Natural killer cell (primary cell): ENCODE measurements at regions not wholly inside any gene's neighbourhood (a gene's known extent, or its start where the extent isn't known, plus 50 kb on each side); places are given as distances from the start of the nearest gene placed in this dataset.
"Not testable (repeated sequence)": the region's sequence is repeated elsewhere in the genome, so short reads cannot be mapped to it uniquely, and the experiment has no call there.

Experiments
- ATAC-seq, 3 donors: fragments of 150-1000 bp in 2 of 3; fragments of 200-7000 bp in 1 of 3; cut with Tn5 transposase; 1 replicate in 1 of 3; 2 replicates in 2 of 3; pipeline ENCODE4 v1.10.0; 2021; ENCODE audit warnings: mild to moderate bottlenecking in 2 of 3, moderate library complexity in 2 of 3
- DNase-seq, 2 donors: peaks; one replicate each; pipeline versions ENCODE4 v3.0.0 to v3.0.0-alpha.2; 2013 to 2021; ENCODE audit warnings: mixed read lengths in 1 of 2
- H3K27ac ChIP-seq: one replicate; pipeline ENCODE4 v1.5.1; 2013; ENCODE audit warnings: mild to moderate bottlenecking, low read length
- H3K27me3 ChIP-seq: one replicate; pipeline ENCODE4 v1.6.1; 2013; ENCODE audit warnings: low read length; ENCODE audit not compliant: control insufficient read depth, insufficient read depth
- H3K36me3 ChIP-seq: one replicate; pipeline ENCODE4 v1.6.1; 2013; ENCODE audit warnings: low read length; ENCODE audit not compliant: control insufficient read depth, insufficient read depth
- H3K4me1 ChIP-seq: one replicate; pipeline ENCODE4 v1.6.1; 2013; ENCODE audit warnings: low read length; ENCODE audit not compliant: control insufficient read depth, insufficient read depth
- H3K4me3 ChIP-seq: one replicate; pipeline ENCODE4 v1.5.1; 2013; ENCODE audit warnings: low read length
- H3K9me3 ChIP-seq: one replicate; pipeline ENCODE4 v1.6.1; 2013; ENCODE audit warnings: low read length; ENCODE audit not compliant: control insufficient read depth, insufficient read depth
- H3K27ac Mint-ChIP-seq, 2 donors: one replicate each; pipeline ENCODE4 v1.8.0; 2022; ENCODE audit warnings: mild to moderate bottlenecking in 2 of 2, mixed read lengths in 2 of 2, moderate library complexity in 1 of 2
- H3K27me3 Mint-ChIP-seq, 2 donors: one replicate each; pipeline ENCODE4 v1.8.0; 2022; ENCODE audit warnings: low read depth in 2 of 2, mixed read lengths in 2 of 2
- H3K36me3 Mint-ChIP-seq: one replicate; pipeline ENCODE4 v1.8.0; 2022; ENCODE audit warnings: mixed read lengths
- H3K4me1 Mint-ChIP-seq, 2 donors: one replicate each; pipeline ENCODE4 v1.8.0; 2022; ENCODE audit warnings: mixed read lengths in 2 of 2
- H3K4me3 Mint-ChIP-seq: one replicate; pipeline ENCODE4 v1.8.0; 2022; ENCODE audit warnings: mild to moderate bottlenecking, moderate library complexity, mixed read lengths
- H3K9me3 Mint-ChIP-seq, 2 donors: one replicate each; pipeline ENCODE4 v1.8.0; 2022; ENCODE audit warnings: mixed read lengths in 2 of 2
- WGBS: methylation state at CpG from one replicate; pipeline ENCODE4 v1.1.7; 2013; ENCODE audit warnings: missing lambda C conversion rate; ENCODE audit not compliant: insufficient coverage; 5-methylcytosine and 5-hydroxymethylcytosine counted together
- intact Hi-C: fragments of 100-400 bp; cut with micrococcal nuclease; formaldehyde crosslinking; loops from one replicate; pipeline ENCODE4 v1.14.2; 2022
- TF ChIP-seq, protein P1 (sequence below): fragments of 200-600 bp; IDR thresholded peaks from one replicate; pipeline ENCODE4 v1.8.0; 2022; ENCODE audit warnings: antibody characterized with exemption

DNA sequence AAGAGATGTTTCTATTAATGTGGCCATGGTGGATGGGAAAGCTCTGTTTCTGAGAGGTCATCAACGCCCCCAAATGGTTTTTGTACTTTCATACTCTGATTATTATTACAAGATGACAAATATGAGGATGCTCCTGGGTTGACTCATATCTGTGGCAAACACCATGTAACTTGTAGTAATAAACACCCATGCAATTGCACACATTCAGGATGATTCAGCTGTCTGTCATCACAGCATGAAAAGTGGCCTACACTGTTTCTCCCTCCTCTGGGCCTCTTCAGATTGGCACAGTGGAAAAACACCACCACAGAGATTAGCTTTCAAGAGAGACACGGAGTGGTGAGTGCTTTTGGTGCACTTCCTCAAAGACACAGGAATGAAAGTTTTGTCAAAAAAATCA, 85.4 kb downstream of the MTNR1B start:
- TF ChIP-seq, protein P1, sequence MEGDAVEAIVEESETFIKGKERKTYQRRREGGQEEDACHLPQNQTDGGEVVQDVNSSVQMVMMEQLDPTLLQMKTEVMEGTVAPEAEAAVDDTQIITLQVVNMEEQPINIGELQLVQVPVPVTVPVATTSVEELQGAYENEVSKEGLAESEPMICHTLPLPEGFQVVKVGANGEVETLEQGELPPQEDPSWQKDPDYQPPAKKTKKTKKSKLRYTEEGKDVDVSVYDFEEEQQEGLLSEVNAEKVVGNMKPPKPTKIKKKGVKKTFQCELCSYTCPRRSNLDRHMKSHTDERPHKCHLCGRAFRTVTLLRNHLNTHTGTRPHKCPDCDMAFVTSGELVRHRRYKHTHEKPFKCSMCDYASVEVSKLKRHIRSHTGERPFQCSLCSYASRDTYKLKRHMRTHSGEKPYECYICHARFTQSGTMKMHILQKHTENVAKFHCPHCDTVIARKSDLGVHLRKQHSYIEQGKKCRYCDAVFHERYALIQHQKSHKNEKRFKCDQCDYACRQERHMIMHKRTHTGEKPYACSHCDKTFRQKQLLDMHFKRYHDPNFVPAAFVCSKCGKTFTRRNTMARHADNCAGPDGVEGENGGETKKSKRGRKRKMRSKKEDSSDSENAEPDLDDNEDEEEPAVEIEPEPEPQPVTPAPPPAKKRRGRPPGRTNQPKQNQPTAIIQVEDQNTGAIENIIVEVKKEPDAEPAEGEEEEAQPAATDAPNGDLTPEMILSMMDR = no peak
- H3K27me3 Mint-ChIP-seq = no peaks in the 10 kb centered on the region
- Histone ChIP-seq H3K4me3 (no peak overlapping the region), H3K27ac (no peak overlapping the region), H3K9me3 (no peaks in the 10 kb centered on the region), H3K27me3 (no peaks in the 10 kb centered on the region), H3K4me1 (no peaks in the 10 kb centered on the region), H3K36me3 (no peaks in the 10 kb centered on the region)
- peaks cover 0 to 4% of the 10 kb centered on the region in 2 donors for H3K9me3 Mint-ChIP-seq
- ATAC-seq = no peak
- intact Hi-C loops = no loop called here
- 42% methylated on average over 1 of the region's 2 CpGs for WGBS
- no peaks in the 10 kb centered on the region for H3K4me1 Mint-ChIP-seq
- H3K27ac Mint-ChIP-seq = no peak overlapping the region
- no peaks in the 10 kb centered on the region for H3K36me3 Mint-ChIP-seq
- DNase-seq = no peak
- H3K4me3 Mint-ChIP-seq = no peak overlapping the region

DNA sequence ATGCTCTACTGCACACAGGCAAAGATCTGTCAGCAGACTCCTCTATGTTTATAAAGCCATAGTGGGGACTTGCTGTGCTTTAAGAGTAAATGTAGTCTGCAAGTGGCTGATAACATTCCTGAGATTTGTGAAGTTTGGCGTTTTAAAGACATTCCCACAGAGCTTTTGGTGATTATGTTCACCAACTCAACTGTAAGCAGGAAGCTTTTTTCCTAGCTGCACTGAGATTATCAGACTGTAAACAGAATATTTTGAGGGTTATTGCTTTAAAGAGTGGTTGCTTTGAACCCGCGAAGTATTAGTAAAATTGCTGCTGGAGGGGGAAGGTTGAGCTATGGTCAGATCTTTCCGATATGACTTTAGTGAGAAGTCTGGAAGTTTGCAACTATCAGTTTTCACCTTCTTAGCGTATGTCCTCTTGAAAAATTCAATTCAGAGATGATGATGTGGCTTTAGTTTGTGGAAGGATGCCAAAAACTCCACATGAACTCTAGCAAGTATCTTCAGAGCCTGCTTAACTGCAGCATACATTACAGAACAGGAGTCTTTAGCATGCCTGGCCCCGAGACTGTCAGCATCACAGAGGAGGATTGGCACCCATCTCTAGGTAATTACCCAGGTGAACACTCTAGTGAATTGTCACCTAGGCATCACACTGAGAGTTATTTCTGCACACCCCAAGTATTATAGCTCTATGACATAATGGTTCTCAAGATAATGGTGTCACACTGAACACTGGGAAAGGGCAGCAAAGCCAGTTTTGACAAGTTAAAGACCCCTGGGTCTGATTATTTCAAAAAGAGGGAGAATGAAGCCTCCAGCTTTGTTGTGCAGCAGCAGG, 89.9 kb downstream of the MTNR1B start:
- peaks cover 0 to 4% of the 10 kb centered on the region in 2 donors for H3K9me3 Mint-ChIP-seq
- no peaks in the 10 kb centered on the region for H3K36me3 Mint-ChIP-seq

DNA sequence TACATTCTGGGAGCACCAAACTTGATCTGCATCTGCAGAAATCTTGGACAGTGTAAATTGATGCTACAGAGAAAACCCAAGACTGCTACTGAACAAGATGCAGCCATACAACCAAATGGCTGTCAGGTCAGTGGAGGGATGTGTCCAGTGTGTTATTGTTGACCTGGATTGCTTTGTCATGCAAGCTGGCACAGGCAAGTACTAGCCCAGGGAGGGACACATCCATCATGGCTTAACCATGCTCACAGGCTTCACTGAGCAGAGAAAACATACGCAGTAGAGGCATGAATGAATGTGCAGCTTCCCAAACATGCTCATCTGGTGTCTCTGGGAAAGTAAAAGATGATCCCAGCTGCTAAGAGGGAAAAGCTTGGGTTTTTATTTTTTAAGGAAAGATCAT, 93.6 kb downstream of the MTNR1B start:
- ATAC-seq (no peak), DNase-seq (no peak)
- Histone ChIP-seq H3K4me1 (no peaks in the 10 kb centered on the region), H3K27ac (no peak overlapping the region), H3K4me3 (no peak overlapping the region), H3K36me3 (no peaks in the 10 kb centered on the region), H3K9me3 (no peaks in the 10 kb centered on the region), H3K27me3 (no peaks in the 10 kb centered on the region)
- peaks cover 0 to under 1% of the 10 kb centered on the region in 2 donors for H3K9me3 Mint-ChIP-seq
- WGBS = 92% methylated on average over 1 of the region's 1 CpG
- intact Hi-C loops = no loop called here
- H3K4me1 Mint-ChIP-seq = no peaks in the 10 kb centered on the region
- H3K27me3 Mint-ChIP-seq = peaks cover 0 to 2% of the 10 kb centered on the region in 2 donors
- H3K4me3 Mint-ChIP-seq = no peak overlapping the region
- H3K36me3 Mint-ChIP-seq = no peaks in the 10 kb centered on the region
- TF ChIP-seq, protein P1 = no peak
- no peak overlapping the region for H3K27ac Mint-ChIP-seq

More for the DNA sequence above, 89.9 kb downstream of the MTNR1B start:
- Histone ChIP-seq H3K36me3 (no peaks in the 10 kb centered on the region), H3K4me3 (no peak overlapping the region), H3K27me3 (no peaks in the 10 kb centered on the region), H3K4me1 (no peaks in the 10 kb centered on the region), H3K9me3 (no peaks in the 10 kb centered on the region), H3K27ac (no peak overlapping the region)
- Mint-ChIP-seq H3K4me1 (no peaks in the 10 kb centered on the region), H3K4me3 (no peak overlapping the region), H3K27me3 (no peaks in the 10 kb centered on the region), H3K27ac (no peak overlapping the region)
- ATAC-seq (no peak), DNase-seq (no peak)
- WGBS = 71% methylated on average over 6 of the region's 6 CpGs
- TF ChIP-seq, protein P1 = no peak
- intact Hi-C loops = no loop called here

DNA sequence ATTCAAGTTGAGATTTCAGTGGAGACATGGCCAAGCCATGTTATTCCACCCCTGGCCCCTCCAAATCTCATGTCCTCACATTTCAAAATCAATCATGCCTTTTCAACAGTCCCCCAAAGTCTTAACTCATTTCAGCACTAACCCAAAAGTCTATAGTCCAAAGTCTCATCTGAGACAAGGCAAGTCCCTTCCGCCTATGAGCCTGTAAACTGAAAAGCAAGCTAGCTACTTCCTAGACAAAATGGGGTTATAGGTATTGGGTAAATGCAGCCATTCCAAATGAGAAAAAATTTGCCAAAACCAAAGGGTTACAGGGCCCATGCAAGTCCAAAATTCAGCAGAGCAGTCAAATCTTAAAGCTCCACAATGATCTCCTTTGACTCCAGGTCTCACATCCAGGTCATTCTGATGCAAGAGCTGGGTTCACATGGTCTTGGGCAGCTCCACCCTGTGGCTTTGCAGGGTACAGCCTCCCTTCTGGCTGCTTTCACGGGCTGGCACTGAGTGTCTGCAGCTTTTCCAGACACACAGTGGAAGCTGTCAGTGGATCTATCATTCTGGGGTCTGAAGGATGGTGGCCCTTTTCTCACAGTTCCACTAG, 95.7 kb downstream of the MTNR1B start:
- H3K9me3 Mint-ChIP-seq, H3K27ac ChIP-seq, H3K27ac Mint-ChIP-seq, DNase-seq, H3K36me3 ChIP-seq, H3K27me3 ChIP-seq, H3K4me1 ChIP-seq, H3K27me3 Mint-ChIP-seq, intact Hi-C loops, H3K4me3 ChIP-seq, H3K9me3 ChIP-seq, H3K4me1 Mint-ChIP-seq, ATAC-seq, H3K4me3 Mint-ChIP-seq, H3K36me3 Mint-ChIP-seq: not testable (repeated sequence)
- 81% methylated on average over 2 of the region's 2 CpGs for WGBS
